ENCODE measurements at regions not wholly inside any gene's neighbourhood (a gene's known extent, or its start where the extent isn't known, plus 50 kb on each side); places are given as distances from the start of the nearest gene placed in this dataset.
A peak's percentile ranks its signal among the peaks of the same experiment; 100 is the strongest.
"Not testable (repeated sequence)": the region's sequence is repeated elsewhere in the genome, so short reads cannot be mapped to it uniquely, and the experiment has no call there.

- Histone ChIP-seq H3K4me3 (ENCODE audit: low read depth, low read length) (no peak overlapping the region), H3K4me1 (no peaks in the 10 kb centered on the region), H3K9me3 (no peaks in the 10 kb centered on the region; the same call in 1 of the 2 replicates), H3K27me3 (replicated peaks; ENCODE audit: control insufficient read depth, insufficient read depth, low read length) (no peaks in the 10 kb centered on the region), H3K36me3 (ENCODE audit: control insufficient read depth, insufficient read depth, low read length) (no peaks in the 10 kb centered on the region)
- Mint-ChIP-seq H3K4me3 (ENCODE audit: unreplicated experiment) (no peak overlapping the region), H3K4me1 (ENCODE audit: low read depth, unreplicated experiment) (no peaks in the 10 kb centered on the region), H3K36me3 (ENCODE audit: insufficient read depth, unreplicated experiment) (no peaks in the 10 kb centered on the region), H3K27ac (ENCODE audit: unreplicated experiment) (no peak overlapping the region), H3K9me3 (ENCODE audit: unreplicated experiment) (peaks cover 5% of the 10 kb centered on the region), H3K27me3 (ENCODE audit: insufficient read depth, unreplicated experiment) (peaks cover 12% of the 10 kb centered on the region)
- CTCF ChIA-PET: no interaction called here
- DNase-seq: no peak
- no TSS peak for BruUV-seq (replicated peaks)
- TF ChIP-seq CTCF (IDR thresholded peaks at IDR 0.05; ENCODE audit: insufficient read depth in 1 of 2, low read depth in 1 of 2, low read length in 1 of 2, severe bottlenecking in 1 of 2, unreplicated experiment in 1 of 2): no peak
- POLR2A ChIA-PET: no interaction called here
- intact Hi-C loops (cut with micrococcal nuclease; ENCODE audit: unreplicated experiment): no loop called here
Observed at GRCh38 chr1:186255266-186255665, 119.8 kb downstream of the TPR start.

- no peak for DNase-seq
- Mint-ChIP-seq H3K4me3 (ENCODE audit: unreplicated experiment) (no peak overlapping the region), H3K27me3 (ENCODE audit: insufficient read depth, unreplicated experiment) (peaks cover 9% of the 10 kb centered on the region), H3K36me3 (ENCODE audit: insufficient read depth, unreplicated experiment) (no peaks in the 10 kb centered on the region), H3K27ac (ENCODE audit: unreplicated experiment) (no peak overlapping the region), H3K9me3 (ENCODE audit: unreplicated experiment) (peaks cover 27% of the 10 kb centered on the region), H3K4me1 (ENCODE audit: low read depth, unreplicated experiment) (no peaks in the 10 kb centered on the region)
- ChIA-PET POLR2A (no interaction called here), CTCF (no interaction called here)
- no TSS peak for BruUV-seq (replicated peaks)
- Histone ChIP-seq H3K4me1 (no peaks in the 10 kb centered on the region), H3K4me3 (ENCODE audit: low read depth, low read length) (no peak overlapping the region), H3K27me3 (replicated peaks; ENCODE audit: control insufficient read depth, insufficient read depth, low read length) (no peaks in the 10 kb centered on the region), H3K36me3 (ENCODE audit: control insufficient read depth, insufficient read depth, low read length) (no peaks in the 10 kb centered on the region), H3K9me3 (no peaks in the 10 kb centered on the region; the same call in 1 of the 2 replicates)
- no peak for TF ChIP-seq CTCF (IDR thresholded peaks at IDR 0.05; ENCODE audit: insufficient read depth in 1 of 2, low read depth in 1 of 2, low read length in 1 of 2, severe bottlenecking in 1 of 2, unreplicated experiment in 1 of 2)
- intact Hi-C loops (cut with micrococcal nuclease; ENCODE audit: unreplicated experiment): no loop called here
Observed at GRCh38 chr1:186250529-186250928, 124.5 kb downstream of the TPR start.

GRCh38 chr1:186248608-186249007, 126.4 kb downstream of the TPR start:
- intact Hi-C loops (cut with micrococcal nuclease; ENCODE audit: unreplicated experiment); CTCF ChIA-PET; H3K4me1 Mint-ChIP-seq (ENCODE audit: low read depth, unreplicated experiment); BruUV-seq (replicated peaks); H3K4me1 ChIP-seq; POLR2A ChIA-PET; H3K27me3 ChIP-seq (replicated peaks; ENCODE audit: control insufficient read depth, insufficient read depth, low read length); H3K36me3 Mint-ChIP-seq (ENCODE audit: insufficient read depth, unreplicated experiment); H3K4me3 ChIP-seq (ENCODE audit: low read depth, low read length); DNase-seq; H3K9me3 ChIP-seq; H3K27me3 Mint-ChIP-seq (ENCODE audit: insufficient read depth, unreplicated experiment); H3K4me3 Mint-ChIP-seq (ENCODE audit: unreplicated experiment); H3K36me3 ChIP-seq (ENCODE audit: control insufficient read depth, insufficient read depth, low read length); H3K27ac Mint-ChIP-seq (ENCODE audit: unreplicated experiment): not testable (repeated sequence)
- peaks cover 27% of the 10 kb centered on the region for H3K9me3 Mint-ChIP-seq (ENCODE audit: unreplicated experiment)

GRCh38 chr1:186244825-186245224, 130.2 kb downstream of the TPR start:
- Mint-ChIP-seq H3K36me3 (ENCODE audit: insufficient read depth, unreplicated experiment) (no peaks in the 10 kb centered on the region), H3K4me1 (ENCODE audit: low read depth, unreplicated experiment) (no peaks in the 10 kb centered on the region), H3K27ac (ENCODE audit: unreplicated experiment) (no peak overlapping the region), H3K27me3 (ENCODE audit: insufficient read depth, unreplicated experiment) (peaks cover 3% of the 10 kb centered on the region), H3K9me3 (ENCODE audit: unreplicated experiment) (peaks cover 17% of the 10 kb centered on the region), H3K4me3 (ENCODE audit: unreplicated experiment) (no peak overlapping the region)
- no TSS peak for BruUV-seq (replicated peaks)
- peak in 1 of 2 experiments; percentile 19 for TF ChIP-seq CTCF (IDR thresholded peaks at IDR 0.05; ENCODE audit: insufficient read depth in 1 of 2, low read depth in 1 of 2, low read length in 1 of 2, severe bottlenecking in 1 of 2, unreplicated experiment in 1 of 2)
- ChIA-PET POLR2A (no interaction called here), CTCF (interaction anchor here (0.7 kb wide), 1 partner anchor 33 kb away, joined by 3 read pairs; no protein-coding TSS in a partner anchor)
- Histone ChIP-seq H3K36me3 (ENCODE audit: control insufficient read depth, insufficient read depth, low read length) (no peaks in the 10 kb centered on the region), H3K27me3 (replicated peaks; ENCODE audit: control insufficient read depth, insufficient read depth, low read length) (no peaks in the 10 kb centered on the region), H3K4me1 (no peaks in the 10 kb centered on the region), H3K4me3 (ENCODE audit: low read depth, low read length) (no peak overlapping the region), H3K9me3 (no peaks in the 10 kb centered on the region)
- DNase-seq: peak in 1 of 2 experiments; percentile 24
- intact Hi-C loops (cut with micrococcal nuclease; ENCODE audit: unreplicated experiment): no loop called here

All from Caco-2 (cell line).